Psoas muscle (tissue), 7 donors: ENCODE measurements at regions not wholly inside any gene's neighbourhood (a gene's known extent, or its start where the extent isn't known, plus 50 kb on each side); places are given as distances from the start of the nearest gene placed in this dataset.

ENCODE experiments used
- ATAC-seq, 4 donors: fragments of 200-7000 bp; cut with Tn5 transposase; one replicate each; pipeline ENCODE4 v1.9.1; 2020; ENCODE audit warnings: moderate library complexity in 3 of 4, mild to moderate bottlenecking in 2 of 4
- DNase-seq, 2 donors: peaks; one replicate each; pipeline ENCODE4 v3.0.0-alpha.2; 2020
- H3K27ac ChIP-seq: fragments of 200-600 bp; one replicate; pipeline ENCODE4 v1.8.0; 2022
- H3K27me3 ChIP-seq, 3 donors: fragments of 200-600 bp in 1 of 3; one replicate each; pipeline versions ENCODE4 v1.6.1 to v1.8.0; 2013 to 2022; ENCODE audit warnings: low read length in 2 of 3, mild to moderate bottlenecking in 2 of 3, moderate library complexity in 1 of 3; ENCODE audit not compliant: insufficient read depth in 3 of 3
- H3K36me3 ChIP-seq, 2 donors: fragments of 200-600 bp in 1 of 2; one replicate each; pipeline versions ENCODE4 v1.6.1 to v1.8.0; 2013 to 2022; ENCODE audit warnings: low read depth in 1 of 2, mild to moderate bottlenecking in 1 of 2, moderate library complexity in 1 of 2; ENCODE audit not compliant: insufficient read depth in 1 of 2
- H3K4me1 ChIP-seq: fragments of 200-600 bp; one replicate; pipeline ENCODE4 v1.8.0; 2022
- H3K4me3 ChIP-seq: fragments of 200-600 bp; one replicate; pipeline ENCODE4 v1.8.0; 2022; ENCODE audit warnings: mild to moderate bottlenecking
- H3K9me3 ChIP-seq: fragments of 200-600 bp; one replicate; pipeline ENCODE4 v1.8.0; 2022
- CTCF ChIP-seq: fragments of 200-600 bp; IDR thresholded peaks from one replicate; pipeline ENCODE4 v1.8.0; 2022; ENCODE audit warnings: antibody characterized with exemption
- WGBS, 3 donors: extraction: QIAGEN DNeasy Blood & Tissue Kit; methylation state at CpG; one replicate each; pipeline versions ENCODE4 v1.1.6 to v1.1.7; 2013; 5-methylcytosine and 5-hydroxymethylcytosine counted together
- intact Hi-C, 2 donors: fragments of 100-400 bp; cut with DNase I; formaldehyde crosslinking; loops; one replicate each; pipeline versions ENCODE4 v1.11.0 to v1.14.2; 2022
- donor health status: healthy with polysubstance abuse.
- donor health status: DM: no; HTN: no; CAD: no; lungs with moderate emphysema.
- donor health status: Bipolar disorder and iron deficiency.
- donor health status: healthy.
- donor health status: DM: yes; HTN: yes; CAD: no.
- donor health status: DM: no; HTN: no; CAD: no.
- donor health status: DM: yes; HTN: yes; CAD: no.

- Histone ChIP-seq H3K27ac (no peak overlapping the region), H3K9me3 (no peaks in the 10 kb centered on the region), H3K4me3 (no peak overlapping the region), H3K36me3 (no peaks in the 10 kb centered on the region), H3K4me1 (no peaks in the 10 kb centered on the region), H3K27me3 (no peaks in the 10 kb centered on the region)
- 94 to 98% (median 98%) methylated on average over 4 of the region's 4 CpGs for WGBS, 3 donors
- ATAC-seq (no peak), DNase-seq (no peak)
- intact Hi-C loops, result no loop called here
- no peak for TF ChIP-seq CTCF
Observed at GRCh38 chr2:5510082-5510481, 182.1 kb upstream of the SOX11 start.

- Histone ChIP-seq H3K4me1 (no peaks in the 10 kb centered on the region), H3K9me3 (no peaks in the 10 kb centered on the region), H3K4me3 (no peak overlapping the region), H3K27me3 (no peaks in the 10 kb centered on the region), H3K27ac (no peak overlapping the region), H3K36me3 (no peaks in the 10 kb centered on the region)
- no peak for TF ChIP-seq CTCF
- no peak for ATAC-seq
- WGBS, 3 donors, result 71 to 84% (median 83%) methylated on average over 2 of the region's 2 CpGs
- no peak for DNase-seq
- intact Hi-C loops, result no loop called here
Observed at GRCh38 chr2:5515693-5516092, 176.5 kb upstream of the SOX11 start.

GRCh38 chr2:5519286-5519685 is 172.9 kb upstream of the SOX11 start:
- Histone ChIP-seq H3K9me3 (no peaks in the 10 kb centered on the region), H3K27me3 (no peaks in the 10 kb centered on the region), H3K27ac (no peak overlapping the region), H3K4me1 (no peaks in the 10 kb centered on the region), H3K36me3 (no peaks in the 10 kb centered on the region), H3K4me3 (no peak overlapping the region)
- intact Hi-C loops, result no loop called here
- DNase-seq, result no peak
- no peak for TF ChIP-seq CTCF
- no peak for ATAC-seq

- Histone ChIP-seq H3K4me3 (no peak overlapping the region), H3K27me3 (no peaks in the 10 kb centered on the region), H3K9me3 (no peaks in the 10 kb centered on the region), H3K27ac (peak overlapping the region; percentile 64), H3K36me3 (no peaks in the 10 kb centered on the region), H3K4me1 (no peaks in the 10 kb centered on the region)
- peak; percentile 88 to 98 (median 94) for ATAC-seq
- intact Hi-C loops, result no loop called here
- TF ChIP-seq CTCF, result no peak
- 38 to 52% (median 45%) methylated on average over 7 of the region's 7 CpGs for WGBS, 3 donors
- no peak for DNase-seq
Observed at GRCh38 chr2:5520463-5520972, 171.7 kb upstream of the SOX11 start.

GRCh38 chr2:5521461-5521860 is 170.7 kb upstream of the SOX11 start:
- no peaks in the 10 kb centered on the region for H3K36me3 ChIP-seq
- H3K27ac ChIP-seq, result peak overlapping the region; percentile 64
- H3K9me3 ChIP-seq, result no peaks in the 10 kb centered on the region
- intact Hi-C loops, result no loop called here
- no peak overlapping the region for H3K4me3 ChIP-seq
- TF ChIP-seq CTCF, result no peak
- WGBS, 3 donors, result 34 to 53% (median 43%) methylated on average over 7 of the region's 7 CpGs
- H3K4me1 ChIP-seq, result no peaks in the 10 kb centered on the region
- DNase-seq, result no peak
- peak; percentile 84 to 90 (median 87) for ATAC-seq
- H3K27me3 ChIP-seq, result no peaks in the 10 kb centered on the region
